Activated naive CD8-positive, alpha-beta T cell treated with anti-CD3 and anti-CD28 coated beads, Interleukin-2, amount 10 ng/mL, durations not matched to agents 7 days and 5 days (primary cell): ENCODE measurements at regions not wholly inside any gene's neighbourhood (a gene's known extent, or its start where the extent isn't known, plus 50 kb on each side); places are given as distances from the start of the nearest gene placed in this dataset.
A peak's percentile ranks its signal among the peaks of the same experiment; 100 is the strongest.
"Not testable (repeated sequence)": the region's sequence is repeated elsewhere in the genome, so short reads cannot be mapped to it uniquely, and the experiment has no call there.

ENCODE experiments used
- ATAC-seq: fragments of 150-1000 bp; cut with Tn5 transposase; one replicate; pipeline ENCODE4 v1.10.0; 2021; ENCODE audit warnings: low read depth, moderate library complexity
- POLR2A ChIA-PET: fragments of 350-600 bp; sonication (Branson Sonifier 250); formaldehyde crosslinking; loops from one replicate; lab custom pipeline; 2021; ENCODE audit warnings: antibody characterized with exemption; lab: Charles Lee
- DNase-seq: peaks from one replicate; pipeline ENCODE4 v3.0.0; 2021
- H3K27ac Mint-ChIP-seq: one replicate; pipeline ENCODE4 v1.8.0; 2022; ENCODE audit warnings: mild to moderate bottlenecking, mixed read lengths
- H3K27me3 Mint-ChIP-seq: one replicate; pipeline ENCODE4 v1.8.0; 2022; ENCODE audit warnings: mild to moderate bottlenecking, moderate library complexity, mixed read lengths
- H3K36me3 Mint-ChIP-seq: one replicate; pipeline ENCODE4 v1.8.0; 2021; ENCODE audit warnings: mild to moderate bottlenecking, mixed read lengths
- H3K4me1 Mint-ChIP-seq: one replicate; pipeline ENCODE4 v1.8.0; 2021; ENCODE audit warnings: mixed read lengths
- H3K4me3 Mint-ChIP-seq: one replicate; pipeline ENCODE4 v1.8.0; 2022; ENCODE audit warnings: mild to moderate bottlenecking, moderate library complexity, mixed read lengths
- H3K9me3 Mint-ChIP-seq: one replicate; pipeline ENCODE4 v1.8.0; 2021; ENCODE audit warnings: mixed read lengths

GRCh38 chr17:20521532-20521931 is 54.2 kb upstream of the LGALS9B start:
- DNase-seq, H3K4me3 Mint-ChIP-seq, H3K4me1 Mint-ChIP-seq, ATAC-seq, H3K27me3 Mint-ChIP-seq, H3K9me3 Mint-ChIP-seq, H3K27ac Mint-ChIP-seq, POLR2A ChIA-PET, H3K36me3 Mint-ChIP-seq: not testable (repeated sequence)

GRCh38 chr17:20518462-20518861 is 51.1 kb upstream of the LGALS9B start:
- H3K9me3 Mint-ChIP-seq, DNase-seq, H3K27ac Mint-ChIP-seq, H3K36me3 Mint-ChIP-seq, ATAC-seq, H3K4me3 Mint-ChIP-seq, POLR2A ChIA-PET, H3K27me3 Mint-ChIP-seq, H3K4me1 Mint-ChIP-seq: not testable (repeated sequence)

- DNase-seq, POLR2A ChIA-PET, H3K27me3 Mint-ChIP-seq, H3K4me1 Mint-ChIP-seq, H3K4me3 Mint-ChIP-seq, H3K27ac Mint-ChIP-seq, H3K36me3 Mint-ChIP-seq, H3K9me3 Mint-ChIP-seq: not testable (repeated sequence)
- ATAC-seq, result peak; percentile 78
These were observed 50.1 kb upstream of the LGALS9B start for GRCh38 chr17:20517392-20517791.
